Liver (tissue), 8 donors: ENCODE measurements at regions not wholly inside any gene's neighbourhood (a gene's known extent, or its start where the extent isn't known, plus 50 kb on each side); places are given as distances from the start of the nearest gene placed in this dataset.

ENCODE experiments used
- DNase-seq: peaks from one replicate; pipeline ENCODE4 v3.0.0-alpha.2; 2017; ENCODE audit warnings: low spot score
- H3K27ac ChIP-seq, 2 donors: one replicate each; pipeline ENCODE4 v1.7.0; 2013; ENCODE audit warnings: inconsistent platforms in 2 of 2, low read length in 2 of 2, control low read depth in 1 of 2, low read depth in 1 of 2, mild to moderate bottlenecking in 1 of 2
- H3K27me3 ChIP-seq, 4 donors: one replicate each; pipeline versions ENCODE4 v1.6.1 to v1.7.0; 2013; ENCODE audit warnings: low read length in 3 of 4, inconsistent platforms in 1 of 4, mild to moderate bottlenecking in 1 of 4, moderate library complexity in 1 of 4; ENCODE audit not compliant: control insufficient read depth in 4 of 4, insufficient read depth in 4 of 4
- H3K36me3 ChIP-seq, 4 donors: one replicate each; pipeline versions ENCODE4 v1.6.1 to v1.7.0; 2013; ENCODE audit warnings: low read length in 3 of 4, mild to moderate bottlenecking in 3 of 4, low read depth in 1 of 4, moderate library complexity in 1 of 4; ENCODE audit not compliant: control insufficient read depth in 4 of 4, insufficient read depth in 3 of 4
- H3K4me1 ChIP-seq, 4 donors: one replicate each; pipeline versions ENCODE4 v1.6.1 to v1.7.0; 2013; ENCODE audit warnings: low read length in 3 of 4, mild to moderate bottlenecking in 3 of 4, moderate library complexity in 1 of 4; ENCODE audit not compliant: control insufficient read depth in 4 of 4, insufficient read depth in 4 of 4
- H3K4me3 ChIP-seq, 3 donors: one replicate each; pipeline versions ENCODE4 v1.6.1 to v1.7.0; 2013; ENCODE audit warnings: low read length in 3 of 3, control low read depth in 1 of 3, low read depth in 1 of 3, mild to moderate bottlenecking in 1 of 3
- H3K9ac ChIP-seq, 2 donors: one replicate each; pipeline ENCODE4 v1.7.0; 2013; ENCODE audit warnings: low read length in 2 of 2, mild to moderate bottlenecking in 2 of 2, moderate library complexity in 2 of 2, control low read depth in 1 of 2, low read depth in 1 of 2
- H3K9me3 ChIP-seq, 4 donors: one replicate each; pipeline versions ENCODE4 v1.6.1 to v1.7.0; 2013; ENCODE audit warnings: low read length in 3 of 4; ENCODE audit not compliant: control insufficient read depth in 4 of 4
- ATF3 ChIP-seq: IDR thresholded peaks from 2 replicates; pipeline ENCODE4 v1.6.1; 2016; ENCODE audit warnings: antibody characterized with exemption
- CTCF ChIP-seq: fragments of 150-350 bp; IDR thresholded peaks from 2 replicates; pipeline ENCODE4 v1.5.1; 2017; ENCODE audit warnings: improper control_type of control experiment, low read depth, low read length; ENCODE audit not compliant: missing input control
- EGR1 ChIP-seq, 2 donors: IDR thresholded peaks; 2 replicates each; pipeline ENCODE4 v1.6.1; 2016 to 2018; ENCODE audit warnings: antibody characterized with exemption in 2 of 2, low read depth in 2 of 2
- FOXA1 ChIP-seq: IDR thresholded peaks from 2 replicates; pipeline ENCODE4 v1.6.1; 2016; ENCODE audit warnings: antibody characterized with exemption
- GABPA ChIP-seq, 2 donors: IDR thresholded peaks in 1 of 2; conservative IDR thresholded peaks in 1 of 2; 2 replicates each; pipeline ENCODE4 v1.6.1; 2016; ENCODE audit warnings: antibody characterized with exemption in 2 of 2, mild to moderate bottlenecking in 1 of 2, moderate library complexity in 1 of 2
- HNF4G ChIP-seq: IDR thresholded peaks from 2 replicates; pipeline ENCODE4 v1.6.1; 2016; ENCODE audit warnings: antibody characterized with exemption
- JUND ChIP-seq, 2 donors: IDR thresholded peaks; 2 replicates each; pipeline ENCODE4 v1.6.1; 2016; ENCODE audit warnings: antibody characterized with exemption in 2 of 2
- MAX ChIP-seq: IDR thresholded peaks from 2 replicates; pipeline ENCODE4 v1.6.1; 2016; ENCODE audit warnings: antibody characterized with exemption
- NR2F2 ChIP-seq: IDR thresholded peaks from 2 replicates; pipeline ENCODE4 v1.6.1; 2016; ENCODE audit warnings: antibody characterized with exemption
- RAD21 ChIP-seq, 2 donors: IDR thresholded peaks; 2 replicates each; pipeline ENCODE4 v1.6.1; 2016; ENCODE audit warnings: antibody characterized with exemption in 2 of 2, mild to moderate bottlenecking in 2 of 2
- RXRA ChIP-seq, 2 donors: IDR thresholded peaks; 2 replicates each; pipeline ENCODE4 v1.6.1; 2017 to 2018; ENCODE audit warnings: antibody characterized with exemption in 2 of 2, mild to moderate bottlenecking in 1 of 2
- TAF1 ChIP-seq: conservative IDR thresholded peaks from 2 replicates; pipeline ENCODE4 v1.6.1; 2016; ENCODE audit warnings: antibody characterized with exemption, mild to moderate bottlenecking
- YY1 ChIP-seq: IDR thresholded peaks from 2 replicates; pipeline ENCODE4 v1.6.1; 2016; ENCODE audit warnings: antibody characterized with exemption, mild to moderate bottlenecking
- ZBTB33 ChIP-seq: IDR thresholded peaks from 2 replicates; pipeline ENCODE4 v1.6.1; 2016; ENCODE audit warnings: antibody characterized with exemption
- WGBS: extraction: QIAGEN DNeasy Blood & Tissue Kit; methylation state at CpG from one replicate; pipeline ENCODE4 v1.1.7; 2013; 5-methylcytosine and 5-hydroxymethylcytosine counted together
- TF ChIP-seq, protein P1 (sequence below): IDR thresholded peaks from 2 replicates; pipeline ENCODE4 v1.6.1; 2016; ENCODE audit warnings: antibody characterized with exemption, mild to moderate bottlenecking
- donor health status: healthy.
- donor health status: healthy.
- donor health status: healthy.
- donor health status: healthy.
- donor health status: healthy.

GRCh38 chr15:93389211-93389610 is 300.2 kb upstream of the RGMA start:
- 71% methylated on average over 5 of the region's 5 CpGs for WGBS
- no peak overlapping the region for H3K27ac ChIP-seq
- no peaks in the 10 kb centered on the region for H3K9me3 ChIP-seq
- H3K4me3 ChIP-seq, result no peak overlapping the region
- DNase-seq, result no peak
- H3K9ac ChIP-seq, result no peak overlapping the region
- no peaks in the 10 kb centered on the region for H3K27me3 ChIP-seq
- no peaks in the 10 kb centered on the region for H3K36me3 ChIP-seq
- TF ChIP-seq ATF3 (no peak), GABPA (IDR thresholded peaks at IDR 0.05 in 1 of 2, conservative IDR thresholded peaks at IDR 0.05 in 1 of 2) (no peak), FOXA1 (no peak), HNF4G (no peak), NR2F2 (no peak), YY1 (no peak), TAF1 (no peak), ZBTB33 (no peak), RAD21 (IDR thresholded peaks at IDR 0.05) (no peak), JUND (IDR thresholded peaks at IDR 0.05) (no peak), RXRA (IDR thresholded peaks at IDR 0.05) (no peak), EGR1 (IDR thresholded peaks at IDR 0.05; ENCODE audit: low read depth in 2 of 2) (no peak), CTCF (no peak)
- TF ChIP-seq, protein P1, sequence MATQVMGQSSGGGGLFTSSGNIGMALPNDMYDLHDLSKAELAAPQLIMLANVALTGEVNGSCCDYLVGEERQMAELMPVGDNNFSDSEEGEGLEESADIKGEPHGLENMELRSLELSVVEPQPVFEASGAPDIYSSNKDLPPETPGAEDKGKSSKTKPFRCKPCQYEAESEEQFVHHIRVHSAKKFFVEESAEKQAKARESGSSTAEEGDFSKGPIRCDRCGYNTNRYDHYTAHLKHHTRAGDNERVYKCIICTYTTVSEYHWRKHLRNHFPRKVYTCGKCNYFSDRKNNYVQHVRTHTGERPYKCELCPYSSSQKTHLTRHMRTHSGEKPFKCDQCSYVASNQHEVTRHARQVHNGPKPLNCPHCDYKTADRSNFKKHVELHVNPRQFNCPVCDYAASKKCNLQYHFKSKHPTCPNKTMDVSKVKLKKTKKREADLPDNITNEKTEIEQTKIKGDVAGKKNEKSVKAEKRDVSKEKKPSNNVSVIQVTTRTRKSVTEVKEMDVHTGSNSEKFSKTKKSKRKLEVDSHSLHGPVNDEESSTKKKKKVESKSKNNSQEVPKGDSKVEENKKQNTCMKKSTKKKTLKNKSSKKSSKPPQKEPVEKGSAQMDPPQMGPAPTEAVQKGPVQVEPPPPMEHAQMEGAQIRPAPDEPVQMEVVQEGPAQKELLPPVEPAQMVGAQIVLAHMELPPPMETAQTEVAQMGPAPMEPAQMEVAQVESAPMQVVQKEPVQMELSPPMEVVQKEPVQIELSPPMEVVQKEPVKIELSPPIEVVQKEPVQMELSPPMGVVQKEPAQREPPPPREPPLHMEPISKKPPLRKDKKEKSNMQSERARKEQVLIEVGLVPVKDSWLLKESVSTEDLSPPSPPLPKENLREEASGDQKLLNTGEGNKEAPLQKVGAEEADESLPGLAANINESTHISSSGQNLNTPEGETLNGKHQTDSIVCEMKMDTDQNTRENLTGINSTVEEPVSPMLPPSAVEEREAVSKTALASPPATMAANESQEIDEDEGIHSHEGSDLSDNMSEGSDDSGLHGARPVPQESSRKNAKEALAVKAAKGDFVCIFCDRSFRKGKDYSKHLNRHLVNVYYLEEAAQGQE, result no peak
- no peaks in the 10 kb centered on the region for H3K4me1 ChIP-seq

GRCh38 chr15:93384886-93385285 is 295.9 kb upstream of the RGMA start:
- DNase-seq, result no peak
- H3K9ac ChIP-seq, result no peak overlapping the region
- peaks cover 0 to 4% (median 0%) of the 10 kb centered on the region in 4 donors for H3K27me3 ChIP-seq
- WGBS, result 83% methylated on average over 2 of the region's 2 CpGs
- H3K27ac ChIP-seq, result no peak overlapping the region
- no peaks in the 10 kb centered on the region for H3K36me3 ChIP-seq
- H3K9me3 ChIP-seq, result no peaks in the 10 kb centered on the region
- H3K4me1 ChIP-seq, result peaks cover 0 to 10% (median 8%) of the 10 kb centered on the region in 4 donors
- H3K4me3 ChIP-seq, result no peak overlapping the region
- no peak for TF ChIP-seq HNF4G
- TF ChIP-seq ZBTB33, result no peak
- no peak for TF ChIP-seq JUND (IDR thresholded peaks at IDR 0.05)
- TF ChIP-seq MAX, result no peak
- no peak for TF ChIP-seq CTCF
- TF ChIP-seq, protein P1, result no peak
- TF ChIP-seq EGR1 (IDR thresholded peaks at IDR 0.05; ENCODE audit: low read depth in 2 of 2), result no peak
- TF ChIP-seq FOXA1, result no peak
- no peak for TF ChIP-seq TAF1
